DMS79 (cell line): ENCODE measurements at regions not wholly inside any gene's neighbourhood (a gene's known extent, or its start where the extent isn't known, plus 50 kb on each side); places are given as distances from the start of the nearest gene placed in this dataset.
"Not testable (repeated sequence)": the region's sequence is repeated elsewhere in the genome, so short reads cannot be mapped to it uniquely, and the experiment has no call there.

Source experiments
- DNase-seq: peaks from one replicate; lab custom pipeline; 2025; lab: John Stamatoyannopoulos, UW

DNA sequence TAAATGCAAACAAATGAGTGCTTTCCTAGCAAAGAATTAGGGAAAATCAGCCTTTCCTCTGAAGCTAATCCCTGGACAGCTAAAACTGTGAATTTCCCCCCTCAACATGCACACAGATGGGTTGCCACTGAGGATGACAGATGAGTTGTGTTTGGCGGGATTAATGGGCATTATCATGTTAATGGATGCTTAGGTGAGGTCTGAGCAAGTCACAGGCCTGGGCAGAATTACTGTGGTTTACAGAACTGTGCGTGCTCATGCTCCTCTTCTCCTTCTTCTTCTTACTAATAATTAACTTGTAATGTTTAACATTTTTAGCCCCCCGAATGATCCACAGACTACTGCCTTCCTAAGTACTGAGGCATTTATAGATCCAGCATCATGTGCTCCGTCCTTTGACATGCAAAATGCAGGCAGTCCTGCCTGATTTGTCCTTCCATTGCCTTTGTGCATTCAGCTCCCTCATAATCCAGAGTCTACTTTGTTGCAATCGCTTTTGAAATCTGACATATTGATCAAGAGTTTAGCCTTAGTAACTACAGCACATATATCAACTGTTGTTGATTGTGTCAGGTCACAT is 753.4 kb upstream of the MMS22L start:
- DNase-seq: no peak

DNA sequence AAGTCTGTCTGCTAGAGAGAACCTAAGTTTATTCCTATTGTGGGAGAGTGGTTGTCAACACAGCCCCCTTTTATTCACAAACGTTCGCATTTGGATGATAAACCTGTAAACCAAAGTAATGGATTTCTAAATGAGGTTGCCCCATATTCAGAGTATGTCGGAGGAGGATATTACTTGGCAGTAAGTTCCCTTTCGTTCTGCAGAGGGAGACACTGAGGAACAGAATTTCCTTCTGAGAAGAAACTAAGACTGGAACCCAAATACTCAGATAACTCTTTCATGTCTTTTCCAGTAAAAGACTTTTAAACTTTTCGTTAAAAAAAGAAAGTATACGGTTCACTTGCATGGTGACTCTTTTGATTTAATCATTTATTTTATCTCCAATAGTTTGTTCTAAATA is 754.6 kb upstream of the MMS22L start:
- no peak for DNase-seq

DNA sequence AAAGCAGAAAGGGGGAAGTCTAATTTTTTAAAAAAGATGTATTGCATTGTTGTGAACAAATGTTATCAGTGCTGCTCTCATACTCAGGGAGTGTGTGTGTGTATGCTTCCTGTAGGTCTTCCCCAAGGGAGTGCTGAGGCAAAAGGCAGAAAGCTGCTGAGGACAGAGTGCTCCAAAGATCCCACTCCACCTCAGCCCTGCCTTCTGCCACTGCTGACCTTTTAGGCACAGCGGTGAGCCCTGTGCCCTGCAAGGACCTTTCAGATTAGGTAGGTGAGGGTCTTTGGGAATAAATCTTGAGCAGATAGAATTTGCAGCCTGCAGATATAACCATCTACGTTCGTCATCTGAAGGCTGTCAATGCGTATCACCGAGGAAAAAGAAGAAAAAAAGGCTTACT is 756.4 kb upstream of the MMS22L start:
- DNase-seq: no peak

DNA sequence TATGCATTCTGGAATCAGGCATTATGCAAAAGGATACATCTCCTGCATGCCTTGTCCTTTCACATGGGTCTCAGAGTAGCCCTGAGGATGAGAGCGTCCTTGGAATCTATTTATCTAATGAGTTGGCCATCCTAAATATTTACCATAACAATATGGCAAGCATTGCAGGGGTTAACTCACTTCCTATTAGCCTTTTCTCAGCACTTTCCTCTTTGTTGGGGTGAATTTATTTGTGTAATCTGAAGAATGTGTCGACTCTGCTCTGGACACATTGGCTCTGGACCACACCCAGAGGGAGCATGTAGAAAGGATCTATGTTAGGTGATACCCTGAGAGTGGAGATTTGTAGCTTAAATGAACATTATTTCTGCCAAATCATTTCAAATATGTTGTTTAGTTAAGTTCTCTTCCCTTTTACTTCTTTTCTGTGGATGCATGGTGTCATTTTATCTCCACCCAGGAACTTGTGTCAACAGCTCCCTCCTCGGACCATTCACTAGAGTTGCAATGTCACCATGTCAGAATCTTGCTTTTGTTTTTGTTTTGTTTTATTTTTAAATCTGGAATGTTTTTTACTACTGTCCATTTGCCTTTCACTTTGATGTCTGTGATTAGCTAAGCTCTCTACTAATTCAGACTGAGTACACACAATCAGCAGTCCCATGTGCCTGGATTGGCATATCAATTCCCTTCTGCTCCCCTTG is 757.0 kb upstream of the MMS22L start:
- no peak for DNase-seq

DNA sequence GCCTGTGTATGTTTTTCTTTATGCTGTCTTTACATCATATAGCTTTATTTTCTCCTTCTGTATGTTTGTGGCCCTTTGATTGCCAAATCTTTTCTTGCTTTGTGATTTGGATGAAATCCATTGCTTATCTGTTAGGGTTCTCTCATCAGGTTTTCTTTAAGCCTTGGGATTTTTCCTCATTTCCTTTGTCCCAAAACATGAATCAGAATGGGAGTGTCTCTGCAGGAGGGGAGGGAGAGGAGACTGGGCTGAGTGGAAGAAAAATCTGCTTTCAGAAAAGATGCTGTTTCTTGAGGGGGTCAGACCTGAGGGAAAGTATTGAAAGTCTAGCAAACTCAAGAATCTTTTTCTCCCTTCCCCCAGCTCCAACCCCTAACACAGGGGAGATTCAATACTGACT is 758.0 kb upstream of the MMS22L start:
- DNase-seq: no peak

DNA sequence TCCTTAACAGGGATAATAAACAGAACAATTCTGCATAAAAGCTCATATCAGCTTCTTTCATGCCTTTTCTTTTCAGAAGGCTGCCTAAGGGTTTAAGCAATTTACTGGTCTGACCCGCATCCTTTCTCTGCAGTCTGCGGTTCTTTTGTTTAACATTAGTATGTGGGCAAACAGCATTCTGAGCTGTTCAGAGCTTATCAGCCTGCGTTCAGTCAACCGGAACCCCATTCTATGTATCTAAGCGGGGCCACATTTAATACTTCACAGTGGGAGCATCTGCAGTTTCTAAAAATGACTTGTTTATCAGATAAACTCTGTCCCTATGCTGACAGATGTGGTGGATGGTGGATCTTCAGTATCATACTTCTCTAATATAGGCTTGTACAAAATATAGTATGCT is 758.9 kb upstream of the MMS22L start:
- no peak for DNase-seq

DNA sequence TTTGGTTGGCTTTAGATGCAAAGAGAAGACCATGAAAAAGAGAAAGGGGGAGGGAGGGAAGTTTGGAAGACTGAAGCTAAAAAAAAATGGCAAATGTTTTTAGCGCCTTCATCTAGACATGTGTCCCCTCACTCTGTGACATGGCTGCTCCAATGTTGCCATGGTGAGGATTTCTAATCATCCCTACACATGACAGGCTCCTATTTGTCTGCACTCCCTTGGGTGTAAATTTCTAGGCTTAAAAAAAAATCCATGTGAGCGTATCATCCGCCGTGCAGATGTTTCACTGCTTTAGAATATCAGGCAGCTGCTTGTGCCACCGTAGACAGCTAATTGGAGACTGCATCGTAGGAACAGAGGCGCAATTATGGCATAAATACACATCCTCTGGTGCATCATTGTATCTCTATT is 761.1 kb upstream of the MMS22L start:
- DNase-seq: no peak

DNA sequence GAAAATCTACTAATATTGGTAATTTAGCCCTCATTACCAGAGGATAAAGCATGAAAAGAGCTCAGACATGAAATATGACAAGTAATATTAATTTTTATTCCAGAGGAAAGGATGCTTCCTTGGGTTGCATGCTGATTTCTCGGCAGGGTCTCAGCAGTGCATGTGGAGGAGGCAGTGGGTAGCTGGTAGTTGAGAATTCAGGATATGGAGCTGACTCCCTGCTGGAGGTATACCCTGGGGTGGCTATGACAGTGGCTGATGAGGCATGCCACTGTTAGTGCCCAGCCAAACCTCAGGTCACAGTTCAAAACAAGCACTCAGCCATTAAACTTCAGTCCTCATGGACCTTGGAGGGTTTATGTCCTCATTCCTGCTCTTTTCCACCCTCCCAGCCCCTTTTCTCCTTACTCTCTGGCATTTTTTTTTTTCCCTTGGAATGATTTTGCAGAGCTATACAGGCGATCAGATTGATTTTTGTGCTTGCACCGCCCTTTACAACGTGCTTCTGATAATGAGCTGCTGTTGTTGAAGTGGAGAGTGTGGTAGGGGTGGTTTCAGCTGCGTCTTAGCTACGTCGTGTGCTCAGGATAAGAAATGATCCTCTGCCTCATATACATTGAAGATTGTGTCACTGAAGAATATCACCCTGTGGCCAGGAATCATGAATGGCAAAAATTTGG is 761.9 kb upstream of the MMS22L start:
- no peak for DNase-seq

DNA sequence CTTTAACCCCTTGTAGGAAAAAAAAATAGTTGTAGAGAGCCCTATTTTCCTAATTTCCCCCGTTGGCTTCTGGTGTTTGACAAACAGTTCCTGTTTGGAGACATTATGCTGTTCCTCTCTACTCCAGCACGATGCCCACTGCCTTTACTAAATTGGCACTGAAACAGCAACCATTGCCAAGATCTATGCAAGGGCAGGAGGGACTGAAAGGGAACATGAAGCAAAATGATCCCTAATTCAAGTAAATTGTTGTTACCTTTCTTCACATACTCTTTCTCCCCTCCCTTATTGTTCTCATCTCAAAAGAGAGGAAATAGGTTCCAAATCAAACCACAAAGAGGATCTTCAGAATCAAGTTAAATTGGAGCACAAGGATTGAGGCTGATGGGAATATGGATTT is 764.1 kb upstream of the MMS22L start:
- no peak for DNase-seq

DNA sequence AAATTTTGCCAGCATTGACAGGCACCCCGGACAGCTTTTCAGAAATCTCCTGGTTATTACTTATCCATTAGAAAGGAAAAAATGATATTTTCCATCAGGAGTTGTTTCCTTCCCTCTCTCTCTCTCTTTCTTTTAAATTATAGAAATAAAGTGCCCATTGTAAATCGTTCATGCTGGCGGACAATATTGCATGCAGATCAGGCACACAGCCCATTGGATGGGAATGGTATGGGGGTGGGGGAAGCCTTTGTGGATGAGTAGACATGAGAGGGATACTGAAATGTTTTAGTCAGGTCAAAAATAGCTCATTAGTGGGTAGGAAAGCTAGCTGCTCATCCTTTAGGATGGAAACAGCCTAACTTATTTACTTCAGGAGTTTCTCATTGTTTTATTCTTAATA is 764.9 kb upstream of the MMS22L start:
- DNase-seq: no peak

DNA sequence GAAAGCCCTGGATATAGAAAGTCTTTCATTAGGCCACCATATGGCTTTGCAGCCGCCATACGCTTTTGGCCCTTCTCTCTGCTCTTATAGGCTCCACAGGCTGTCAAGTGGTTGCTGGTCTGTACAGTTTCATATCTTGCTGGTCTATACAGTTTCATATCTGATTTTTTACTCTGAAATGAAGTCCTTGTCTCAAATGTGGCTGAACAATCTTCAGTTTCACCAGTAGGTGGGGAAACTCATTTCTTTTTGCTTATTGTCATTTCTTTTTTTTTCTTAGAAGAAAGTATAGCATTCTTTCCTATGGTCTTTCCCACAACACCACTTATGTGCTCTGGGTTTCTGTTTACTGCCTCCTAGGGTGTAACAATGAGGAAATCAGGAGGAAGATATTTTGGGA is 771.4 kb upstream of the MMS22L start:
- no peak for DNase-seq

DNA sequence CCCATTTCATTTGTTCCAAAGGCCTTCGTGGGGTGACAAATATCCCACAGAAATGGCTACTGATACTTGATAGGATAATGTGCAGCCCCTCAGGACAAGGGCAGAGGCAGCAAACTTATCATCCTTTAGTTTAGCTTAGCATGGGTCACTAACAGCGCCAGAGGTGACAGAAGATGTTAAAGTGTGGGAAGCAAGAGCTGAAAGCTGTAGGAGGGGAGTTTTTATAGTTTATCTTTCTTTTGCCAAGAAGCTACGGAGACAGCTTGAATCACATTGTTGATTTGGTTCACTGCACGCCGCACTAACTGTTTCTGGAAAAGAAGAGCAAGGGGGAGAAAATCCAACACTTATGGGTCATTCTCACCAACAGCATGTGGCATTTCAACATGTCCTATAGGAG is 773.9 kb upstream of the MMS22L start:
- no peak for DNase-seq

DNA sequence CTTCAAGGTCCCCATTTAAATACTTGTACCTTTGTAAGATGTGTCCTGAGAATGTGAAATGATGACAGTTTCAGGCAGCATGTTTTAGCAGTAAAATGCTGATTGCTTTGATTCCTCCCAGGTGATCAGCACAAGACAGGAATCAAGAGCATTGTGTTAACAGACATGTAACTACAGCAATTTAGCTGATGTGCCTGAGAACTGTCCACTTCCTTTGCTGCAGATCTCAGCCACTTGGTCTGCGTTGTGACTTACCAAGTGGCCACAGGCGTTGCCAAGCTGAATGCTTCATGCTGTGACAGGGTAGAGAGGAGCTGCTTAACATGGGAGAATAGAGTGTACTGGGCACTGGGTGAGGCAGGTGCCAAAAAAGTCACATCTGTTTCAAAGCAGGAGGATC is 767.0 kb upstream of the POU3F2 start:
- no peak for DNase-seq

DNA sequence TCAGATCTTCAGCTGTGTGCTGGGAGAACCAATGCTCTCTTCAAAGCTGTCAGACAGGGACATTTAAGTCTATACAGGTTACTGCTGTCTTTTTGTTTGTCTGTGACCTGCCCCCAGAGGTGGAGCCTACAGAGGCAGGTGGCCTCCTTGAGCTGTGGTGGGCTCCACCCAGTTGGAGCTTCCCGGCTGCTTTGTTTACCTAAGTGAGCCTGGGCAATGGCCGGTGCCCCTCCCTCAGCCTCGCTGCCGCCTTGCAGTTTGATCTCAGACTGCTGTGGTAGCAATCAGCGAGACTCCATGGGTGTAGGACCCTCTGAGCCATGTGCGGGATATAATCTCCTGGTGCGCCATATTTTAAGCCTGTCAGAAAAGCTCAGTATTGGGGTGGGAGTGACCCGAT is 745.8 kb upstream of the POU3F2 start:
- not testable (repeated sequence) for DNase-seq

DNA sequence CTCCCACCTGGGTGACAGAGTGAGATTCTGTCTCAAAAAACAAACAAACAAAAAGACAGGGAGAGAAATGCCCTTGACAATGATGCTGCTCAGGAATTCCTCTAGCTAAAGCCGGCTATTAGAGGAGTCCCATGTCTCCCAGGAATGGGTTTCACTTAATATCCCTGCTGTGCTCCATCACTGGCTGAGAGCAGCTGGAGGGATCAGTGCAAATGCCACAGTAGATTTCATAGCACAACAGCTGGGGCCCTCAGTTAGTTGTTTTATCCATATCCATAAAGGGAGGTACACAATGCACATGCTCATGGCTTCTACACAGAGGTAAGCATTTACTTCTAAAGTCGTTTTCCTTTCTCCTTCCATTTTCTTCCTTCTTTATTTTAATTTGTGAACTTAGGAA is 742.0 kb upstream of the POU3F2 start:
- DNase-seq: no peak

DNA sequence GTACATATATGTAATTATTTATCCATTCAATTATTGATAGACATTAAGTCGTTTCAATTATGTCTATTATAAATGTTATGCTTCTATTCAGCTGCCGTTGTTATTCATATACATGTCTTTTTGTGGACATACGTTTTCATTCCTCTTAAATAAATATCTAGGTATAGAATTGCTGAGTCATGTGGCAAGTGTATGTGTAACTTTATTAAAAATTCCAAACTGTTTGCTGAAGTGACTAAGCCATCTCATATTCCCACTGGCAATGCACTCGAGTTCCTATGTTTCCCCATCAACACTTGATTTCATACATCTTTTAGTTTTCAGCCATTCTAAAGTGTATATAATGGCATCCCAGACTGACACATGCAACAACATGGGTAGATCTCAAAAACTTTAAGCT is 739.7 kb upstream of the POU3F2 start:
- DNase-seq: no peak

DNA sequence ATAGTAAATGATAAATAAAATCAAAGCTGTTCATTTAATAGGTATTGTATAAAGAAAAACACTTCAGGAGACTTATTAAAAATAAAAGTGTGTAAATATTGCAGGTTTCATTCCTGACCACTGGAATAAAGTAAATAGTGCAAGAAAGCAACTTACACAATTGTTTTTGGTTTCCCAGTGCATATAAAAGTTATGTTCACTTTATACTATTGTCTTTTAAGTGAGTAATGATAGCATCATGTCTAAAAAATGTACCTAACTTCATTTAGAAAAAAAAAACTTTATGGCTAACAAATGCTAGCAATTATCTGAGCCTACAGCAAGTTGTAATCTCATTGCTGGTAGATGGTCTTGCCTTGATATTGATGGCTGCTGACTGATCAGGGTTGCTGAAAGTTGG is 726.6 kb upstream of the POU3F2 start:
- DNase-seq: no peak

DNA sequence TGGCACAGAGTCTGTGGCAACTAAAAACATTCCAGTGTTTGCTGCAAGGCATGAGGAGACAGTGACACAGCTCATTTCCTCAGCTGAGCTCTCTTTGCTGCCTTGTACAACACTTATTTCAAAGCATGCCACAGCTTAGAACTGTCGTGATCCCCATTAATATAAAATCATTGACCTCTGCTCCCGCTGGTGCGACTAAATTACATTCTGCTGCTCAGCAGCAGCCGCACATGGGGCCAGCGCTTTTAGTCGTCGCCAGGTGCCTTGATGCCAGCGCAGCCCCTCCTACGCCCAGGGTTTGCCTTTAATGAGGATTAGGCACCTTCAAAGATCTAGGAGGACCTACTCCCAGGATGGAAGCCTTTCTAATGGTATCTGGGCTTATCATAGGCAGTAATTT is 717.9 kb upstream of the POU3F2 start:
- DNase-seq: no peak

DNA sequence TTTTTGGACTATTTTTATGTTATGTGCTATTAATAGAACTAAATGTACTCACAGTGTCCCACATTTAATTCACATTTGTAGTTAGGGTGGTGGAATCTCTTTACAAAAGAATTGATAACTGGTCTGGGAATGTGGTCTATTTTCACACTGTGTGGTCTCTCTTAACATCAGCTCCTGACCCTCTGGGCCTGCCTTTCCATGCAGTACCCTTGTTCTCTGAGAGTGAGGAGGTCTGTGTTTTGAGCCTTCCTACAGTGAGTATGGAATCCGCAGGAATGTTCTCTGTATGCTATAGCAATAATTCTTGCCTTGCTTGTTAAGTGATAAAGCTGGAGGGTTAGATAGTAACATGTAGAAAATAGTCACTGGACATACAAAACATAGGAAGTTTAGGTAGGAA is 717.3 kb upstream of the POU3F2 start:
- DNase-seq: no peak

DNA sequence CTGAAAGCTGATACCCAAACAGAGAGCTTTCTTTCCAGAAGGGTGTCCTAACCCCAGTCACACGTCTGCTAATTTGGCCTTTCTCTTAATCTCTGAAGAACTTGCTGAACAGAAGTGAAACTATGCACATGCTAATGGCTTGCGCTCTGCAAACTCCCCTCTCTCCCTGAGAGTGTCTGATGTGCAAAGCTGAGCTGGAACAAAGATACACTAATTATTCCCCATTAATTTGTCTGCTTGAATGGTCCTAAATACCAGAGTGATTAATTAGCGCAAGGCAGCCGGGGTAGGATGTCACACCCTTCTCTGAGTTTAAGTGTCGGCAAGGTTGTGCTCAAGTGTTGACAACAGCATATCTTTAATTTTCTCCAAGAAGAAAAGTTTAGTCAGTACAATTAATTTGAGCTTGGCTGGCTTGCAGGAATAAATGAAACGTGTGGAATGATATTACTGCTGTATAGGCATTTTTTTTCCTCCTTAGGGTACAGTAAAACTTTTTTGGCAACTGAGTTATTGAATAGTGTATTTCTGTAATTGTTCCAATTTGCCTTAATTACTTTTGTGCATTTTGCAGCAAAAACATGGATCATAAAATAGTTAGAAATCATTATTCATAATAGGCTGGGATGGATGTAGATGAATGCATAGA is 715.9 kb upstream of the POU3F2 start:
- no peak for DNase-seq

DNA sequence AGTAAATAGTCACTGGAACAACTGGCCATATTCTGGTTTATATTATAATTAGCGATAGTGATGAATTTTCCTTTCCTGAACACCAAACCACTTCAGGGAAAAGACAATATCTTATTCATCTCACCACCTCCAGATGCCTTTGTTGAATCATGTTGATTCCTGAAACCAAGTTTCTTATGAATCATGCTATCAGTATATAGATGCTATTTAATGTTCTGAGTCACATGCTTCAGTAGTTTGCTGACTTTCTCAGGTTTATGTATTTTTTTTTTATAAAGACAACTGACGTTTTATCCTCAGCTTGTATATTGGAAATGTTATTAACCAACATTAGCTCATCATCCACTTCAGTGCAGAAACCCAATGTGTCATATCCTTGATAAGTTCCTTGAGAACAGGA is 710.2 kb upstream of the POU3F2 start:
- DNase-seq: no peak

DNA sequence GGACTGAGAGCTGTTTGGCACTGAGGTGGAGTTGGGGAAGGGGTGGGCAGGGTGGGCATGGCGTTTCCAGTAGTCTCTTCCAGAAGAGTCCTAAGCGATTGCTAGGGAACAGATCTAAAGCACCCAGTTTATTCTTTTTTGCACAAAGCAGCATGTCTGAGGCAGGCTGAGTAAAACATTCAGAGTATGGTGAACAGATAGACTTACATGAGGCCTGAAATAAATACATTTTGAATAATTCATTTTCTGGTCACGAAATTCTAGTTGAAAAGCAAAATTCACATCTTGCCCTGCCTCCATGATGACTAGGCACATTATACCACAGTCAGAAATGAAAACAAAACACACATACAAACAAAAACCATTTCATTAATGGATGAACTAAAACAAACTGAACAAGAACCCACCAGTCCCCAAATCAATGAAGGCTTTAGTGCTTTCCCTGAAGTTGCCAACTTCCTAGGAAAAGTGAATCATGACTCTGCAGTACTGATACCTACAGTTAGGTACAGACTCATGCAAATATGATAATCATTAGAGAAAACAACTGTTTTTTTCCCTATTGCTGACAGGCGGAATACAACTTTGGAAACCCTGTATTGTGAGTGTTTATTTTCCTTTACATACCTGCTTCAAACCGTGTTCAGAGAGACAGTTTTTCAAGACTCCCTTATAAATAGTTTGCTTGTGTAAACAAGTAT is 702.9 kb upstream of the POU3F2 start:
- no peak for DNase-seq

DNA sequence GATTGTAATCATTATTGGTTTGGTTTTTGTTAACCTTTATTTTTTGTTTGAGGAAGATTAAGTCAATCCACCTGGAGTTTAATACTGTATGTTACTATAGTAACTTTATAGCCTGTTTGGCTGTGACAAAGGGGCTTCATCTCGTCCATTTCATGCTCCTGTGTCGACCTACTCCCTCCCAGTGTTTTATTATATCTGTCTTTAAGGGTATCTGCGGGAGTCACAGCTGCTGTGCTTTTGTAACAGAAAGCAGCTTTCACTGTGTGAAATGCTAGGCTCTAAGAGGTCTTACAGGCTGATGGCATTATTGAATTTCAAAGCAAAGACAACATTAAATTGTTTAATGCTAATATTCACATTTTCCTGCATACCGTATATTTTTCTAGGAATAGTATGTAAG is 698.0 kb upstream of the POU3F2 start:
- DNase-seq: no peak
